Spinal cord (tissue), 9 donors: ENCODE measurements at regions not wholly inside any gene's neighbourhood (a gene's known extent, or its start where the extent isn't known, plus 50 kb on each side); places are given as distances from the start of the nearest gene placed in this dataset.
A peak's percentile ranks its signal among the peaks of the same experiment; 100 is the strongest.

Source experiments
- DNase-seq, 6 donors: peaks; one replicate each; pipeline versions ENCODE4 v3.0.0 to v3.0.0-alpha.2; 2013 to 2015; ENCODE audit warnings: low spot score in 6 of 6, low read depth in 4 of 6
- H3K27ac ChIP-seq: one replicate; pipeline ENCODE4 v1.5.1; 2013; ENCODE audit warnings: low read depth, low read length, control low read depth
- H3K27me3 ChIP-seq: one replicate; pipeline ENCODE4 v1.6.1; 2013; ENCODE audit warnings: low read length; ENCODE audit not compliant: control insufficient read depth, insufficient read depth
- H3K36me3 ChIP-seq: one replicate; pipeline ENCODE4 v1.6.1; 2013; ENCODE audit warnings: low read length; ENCODE audit not compliant: control insufficient read depth, insufficient read depth
- H3K4me1 ChIP-seq: one replicate; pipeline ENCODE4 v1.6.1; 2013; ENCODE audit warnings: low read length; ENCODE audit not compliant: control insufficient read depth, insufficient read depth
- H3K4me3 ChIP-seq: one replicate; pipeline ENCODE4 v1.5.1; 2013; ENCODE audit warnings: low read depth, low read length, control low read depth
- H3K9me3 ChIP-seq: one replicate; pipeline ENCODE4 v1.6.1; 2013; ENCODE audit warnings: low read length; ENCODE audit not compliant: control insufficient read depth, insufficient read depth
- WGBS: methylation state at CpG from one replicate; pipeline ENCODE4 v1.1.5; 2013; ENCODE audit warnings: missing lambda C conversion rate; ENCODE audit not compliant: insufficient coverage; 5-methylcytosine and 5-hydroxymethylcytosine counted together
- donor health status: healthy.

DNA sequence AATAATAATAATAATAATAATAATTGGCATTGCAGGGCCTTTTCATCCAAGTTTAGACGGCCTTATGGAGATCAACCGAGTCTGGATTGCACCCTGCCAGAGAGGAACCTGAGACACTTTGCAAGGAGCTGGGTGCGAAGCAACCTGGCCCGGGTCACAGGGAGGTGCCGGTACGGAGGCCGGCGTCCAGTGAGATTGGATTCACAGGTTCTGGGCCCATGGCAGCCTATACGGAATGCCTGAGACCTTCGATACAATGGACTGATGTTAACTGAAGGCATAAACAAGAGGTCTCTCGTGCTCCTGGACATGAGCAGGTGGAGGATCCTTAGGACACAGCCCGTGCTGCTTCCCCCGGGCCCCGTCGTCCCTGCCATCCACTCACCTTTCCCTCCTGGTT is 416.5 kb upstream of the SALL3 start:
- no peak overlapping the region for H3K27ac ChIP-seq
- no peaks in the 10 kb centered on the region for H3K27me3 ChIP-seq
- no peak for DNase-seq
- WGBS: 85% methylated on average over 8 of the region's 15 CpGs
- H3K4me1 ChIP-seq: peaks cover 35% of the 10 kb centered on the region
- H3K4me3 ChIP-seq: no peak overlapping the region
- H3K36me3 ChIP-seq: no peaks in the 10 kb centered on the region
- H3K9me3 ChIP-seq: no peaks in the 10 kb centered on the region

DNA sequence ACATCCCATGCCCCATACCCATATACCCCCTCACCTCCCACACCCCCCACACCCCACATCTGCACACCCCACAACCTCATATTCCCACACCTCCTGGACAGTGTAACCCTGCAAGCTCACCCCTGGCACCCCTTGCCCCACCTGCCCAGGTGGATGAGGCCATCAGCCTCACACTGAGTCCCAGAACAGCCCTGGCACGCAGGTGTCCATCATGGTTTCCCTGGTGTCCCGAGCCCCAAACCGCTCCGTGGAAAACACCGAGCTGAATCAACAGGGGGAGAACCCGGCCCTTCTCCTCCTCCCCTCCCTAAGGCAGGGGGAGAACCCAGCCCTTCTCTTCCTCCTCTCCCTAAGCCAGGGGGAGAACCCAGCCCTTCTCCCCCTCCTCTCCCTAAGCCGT is 415.6 kb upstream of the SALL3 start:
- Histone ChIP-seq H3K27ac (no peak overlapping the region), H3K36me3 (no peaks in the 10 kb centered on the region), H3K4me1 (peaks cover 35% of the 10 kb centered on the region), H3K4me3 (no peak overlapping the region), H3K27me3 (no peaks in the 10 kb centered on the region), H3K9me3 (no peaks in the 10 kb centered on the region)
- WGBS: 37% methylated on average over 6 of the region's 7 CpGs
- no peak for DNase-seq

DNA sequence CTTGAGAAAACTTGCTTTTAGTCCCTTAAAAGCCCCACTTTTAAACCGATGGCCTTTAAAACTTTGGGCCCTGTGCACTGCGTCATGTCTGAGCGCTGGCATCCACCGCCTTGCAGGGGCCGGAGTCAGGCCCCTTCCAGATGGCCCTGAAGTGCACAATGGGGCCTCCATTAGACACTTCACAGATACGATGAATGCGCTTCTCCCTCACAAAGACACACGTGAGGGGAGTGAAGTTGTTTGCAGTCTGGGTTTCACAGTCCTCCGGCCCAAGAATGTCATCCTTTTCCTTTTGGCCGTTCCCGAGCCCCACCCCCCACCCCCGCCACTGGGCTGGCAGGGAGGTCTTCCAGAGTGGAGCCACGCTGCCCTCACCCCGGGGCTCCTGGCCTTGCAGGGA is 415.1 kb upstream of the SALL3 start:
- no peak overlapping the region for H3K4me3 ChIP-seq
- peaks cover 35% of the 10 kb centered on the region for H3K4me1 ChIP-seq
- H3K27ac ChIP-seq: no peak overlapping the region
- peak in 3 of 6 donors; percentile 22 to 61 (median 50) for DNase-seq
- H3K27me3 ChIP-seq: no peaks in the 10 kb centered on the region
- H3K36me3 ChIP-seq: no peaks in the 10 kb centered on the region
- 43% methylated on average over 7 of the region's 14 CpGs for WGBS
- H3K9me3 ChIP-seq: no peaks in the 10 kb centered on the region

DNA sequence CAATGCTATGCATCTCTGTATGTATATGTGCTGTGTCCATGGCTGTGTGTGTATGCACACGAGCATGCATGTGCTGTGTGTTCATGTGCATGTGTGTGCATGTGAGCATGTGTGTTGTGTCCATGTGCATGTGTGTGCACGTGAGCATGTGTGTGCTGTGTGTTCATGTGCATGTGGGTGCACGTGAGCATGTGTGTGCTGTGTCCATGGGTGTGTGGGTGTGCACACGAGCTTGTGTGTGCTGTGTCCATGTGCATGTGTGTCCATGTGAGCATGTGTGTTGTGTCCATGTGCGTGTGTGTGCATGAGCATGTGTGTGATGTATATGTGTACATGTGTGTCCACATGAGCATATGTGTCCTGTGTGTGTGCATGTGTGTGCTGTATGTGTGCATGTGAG is 414.4 kb upstream of the SALL3 start:
- no peak for DNase-seq
- peaks cover 35% of the 10 kb centered on the region for H3K4me1 ChIP-seq
- H3K36me3 ChIP-seq: no peaks in the 10 kb centered on the region
- H3K27me3 ChIP-seq: no peaks in the 10 kb centered on the region
- no peak overlapping the region for H3K27ac ChIP-seq
- H3K4me3 ChIP-seq: no peak overlapping the region
- WGBS: 97% methylated on average over 5 of the region's 5 CpGs
- no peaks in the 10 kb centered on the region for H3K9me3 ChIP-seq

DNA sequence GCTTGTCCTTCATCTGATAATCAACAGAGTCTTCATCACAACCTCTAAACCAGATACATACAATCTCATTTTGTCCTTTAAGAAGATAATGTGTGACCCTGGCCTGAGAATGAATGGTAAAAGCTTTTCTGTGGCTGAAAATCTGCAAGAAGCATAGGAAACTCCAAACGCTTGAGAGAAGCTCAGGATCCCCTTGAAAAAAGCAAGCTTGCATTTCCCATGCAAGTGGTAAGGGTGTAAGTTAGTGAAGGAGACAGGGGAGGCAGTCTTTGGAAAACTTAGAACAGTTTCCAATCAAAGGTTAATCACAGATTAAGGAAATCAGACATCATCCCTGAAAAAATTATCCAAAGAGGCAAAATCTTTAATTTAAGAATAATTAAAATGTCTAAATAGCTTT is 413.6 kb upstream of the SALL3 start:
- Histone ChIP-seq H3K4me1 (peaks cover 33% of the 10 kb centered on the region), H3K27ac (no peak overlapping the region), H3K9me3 (no peaks in the 10 kb centered on the region), H3K4me3 (no peak overlapping the region), H3K27me3 (no peaks in the 10 kb centered on the region), H3K36me3 (no peaks in the 10 kb centered on the region)
- WGBS: no CpG with 5 or more reads among the region's 1 CpG
- DNase-seq: no peak

DNA sequence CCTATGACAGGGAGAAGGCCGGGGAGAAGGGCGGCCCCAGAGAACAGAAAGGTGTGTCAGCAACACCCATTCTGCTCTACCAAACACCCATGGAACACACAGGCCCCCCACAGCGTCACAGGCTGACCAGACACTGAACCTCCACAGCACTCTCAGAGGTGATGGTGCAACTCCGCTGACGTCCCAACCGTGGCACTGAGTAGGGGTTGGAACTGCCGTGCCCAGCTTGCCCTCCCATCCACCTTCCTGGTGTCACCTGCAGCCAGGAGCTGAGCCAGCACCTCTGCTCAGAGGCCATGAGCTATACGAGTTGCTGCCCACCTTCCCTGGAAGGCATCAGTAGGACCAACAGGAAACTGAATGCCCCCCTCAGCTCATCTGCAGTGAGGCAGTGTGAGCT is 412.9 kb upstream of the SALL3 start:
- DNase-seq: no peak
- no peaks in the 10 kb centered on the region for H3K27me3 ChIP-seq
- no peak overlapping the region for H3K4me3 ChIP-seq
- no peaks in the 10 kb centered on the region for H3K36me3 ChIP-seq
- peaks cover 27% of the 10 kb centered on the region for H3K4me1 ChIP-seq
- H3K9me3 ChIP-seq: no peaks in the 10 kb centered on the region
- H3K27ac ChIP-seq: no peak overlapping the region
- WGBS: 98% methylated on average over 6 of the region's 8 CpGs

DNA sequence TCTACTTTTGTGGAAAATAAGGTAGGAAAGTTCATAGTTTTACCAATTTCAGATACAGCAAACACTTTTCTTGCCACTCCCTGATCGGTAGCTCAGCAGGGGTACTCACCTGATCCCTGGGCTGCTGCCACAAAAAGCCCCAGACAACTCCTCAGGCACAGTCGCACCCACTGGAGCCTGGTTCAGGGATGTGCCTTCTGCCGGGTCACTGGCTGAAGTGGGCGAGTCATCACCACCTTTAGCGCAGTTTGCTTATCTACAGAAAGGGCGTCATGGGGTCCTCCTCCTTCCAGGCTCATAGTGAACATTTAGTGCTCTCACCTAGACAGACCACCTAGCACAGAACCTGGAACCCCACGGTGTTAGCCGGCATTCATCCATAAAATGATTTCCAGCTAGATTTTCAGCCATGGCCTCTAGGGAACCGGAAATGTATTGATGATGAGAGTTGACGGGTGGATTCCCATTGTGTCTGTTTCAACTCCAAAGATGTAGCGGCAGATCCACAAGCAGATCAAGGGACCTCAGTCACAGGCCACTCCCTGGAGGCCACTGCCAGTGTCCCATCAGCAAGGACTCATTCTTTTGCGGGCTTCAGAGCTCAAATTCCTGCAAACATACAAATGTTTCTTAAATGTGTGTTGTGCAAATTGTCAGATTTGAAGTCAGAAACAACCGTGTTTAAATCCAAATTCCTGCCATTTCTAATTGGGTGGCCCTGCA is 408.4 kb upstream of the SALL3 start:
- 97% methylated on average over 9 of the region's 13 CpGs for WGBS
- no peaks in the 10 kb centered on the region for H3K9me3 ChIP-seq
- H3K4me3 ChIP-seq: no peak overlapping the region
- no peak overlapping the region for H3K27ac ChIP-seq
- DNase-seq: no peak
- no peaks in the 10 kb centered on the region for H3K4me1 ChIP-seq
- H3K27me3 ChIP-seq: no peaks in the 10 kb centered on the region
- H3K36me3 ChIP-seq: no peaks in the 10 kb centered on the region

DNA sequence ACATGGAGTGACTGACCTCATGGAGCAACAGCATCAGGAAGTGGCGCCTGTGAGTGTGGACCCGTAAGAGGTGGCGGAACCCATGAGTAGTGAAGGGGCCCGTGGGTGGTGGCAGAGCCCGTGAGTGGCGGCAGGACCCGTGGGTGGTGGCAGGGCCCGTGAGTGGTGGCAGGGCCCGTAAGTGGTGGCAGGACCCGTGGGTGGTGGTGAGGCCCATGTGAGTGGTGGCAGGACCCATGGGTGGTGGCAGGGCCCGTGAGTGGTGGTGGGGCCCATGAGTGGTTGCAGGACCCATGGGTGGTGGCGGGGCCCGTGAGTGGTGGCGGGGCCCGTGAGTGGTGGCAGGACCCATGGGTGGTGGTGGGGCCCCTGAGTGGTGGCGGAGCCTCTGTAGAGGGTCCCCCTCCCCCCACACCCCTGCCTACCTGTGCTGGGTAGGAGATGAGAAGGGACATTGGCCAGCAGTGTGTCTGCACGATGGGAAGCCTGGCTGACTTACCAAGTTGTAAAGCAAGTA is 407.7 kb upstream of the SALL3 start:
- Histone ChIP-seq H3K4me1 (no peaks in the 10 kb centered on the region), H3K27me3 (no peaks in the 10 kb centered on the region), H3K4me3 (no peak overlapping the region), H3K27ac (no peak overlapping the region), H3K9me3 (no peaks in the 10 kb centered on the region), H3K36me3 (no peaks in the 10 kb centered on the region)
- WGBS: 93% methylated on average over 12 of the region's 17 CpGs
- DNase-seq: no peak

DNA sequence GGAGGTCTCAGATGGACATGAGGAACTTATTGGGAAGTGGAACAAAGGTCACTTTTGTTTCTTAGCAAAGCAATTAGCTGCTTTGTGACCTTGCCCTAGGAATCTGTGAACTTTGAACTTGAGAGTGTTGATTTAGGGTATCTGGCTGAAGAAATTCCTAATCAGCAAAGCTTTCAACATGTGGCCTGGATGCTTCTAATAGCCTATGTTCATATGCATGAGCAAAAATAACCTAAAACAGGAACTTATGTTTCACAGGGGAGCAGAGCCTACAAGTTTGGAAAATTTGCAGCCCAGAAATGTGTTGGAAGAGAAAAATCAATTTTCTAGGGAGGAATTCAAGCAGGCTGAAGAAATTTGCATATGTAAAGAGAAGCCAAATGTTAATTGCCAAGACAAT is 405.8 kb upstream of the SALL3 start:
- no peak overlapping the region for H3K4me3 ChIP-seq
- no peaks in the 10 kb centered on the region for H3K36me3 ChIP-seq
- DNase-seq: no peak
- H3K4me1 ChIP-seq: no peaks in the 10 kb centered on the region
- H3K27me3 ChIP-seq: no peaks in the 10 kb centered on the region
- no peak overlapping the region for H3K27ac ChIP-seq
- H3K9me3 ChIP-seq: peaks cover 2% of the 10 kb centered on the region

DNA sequence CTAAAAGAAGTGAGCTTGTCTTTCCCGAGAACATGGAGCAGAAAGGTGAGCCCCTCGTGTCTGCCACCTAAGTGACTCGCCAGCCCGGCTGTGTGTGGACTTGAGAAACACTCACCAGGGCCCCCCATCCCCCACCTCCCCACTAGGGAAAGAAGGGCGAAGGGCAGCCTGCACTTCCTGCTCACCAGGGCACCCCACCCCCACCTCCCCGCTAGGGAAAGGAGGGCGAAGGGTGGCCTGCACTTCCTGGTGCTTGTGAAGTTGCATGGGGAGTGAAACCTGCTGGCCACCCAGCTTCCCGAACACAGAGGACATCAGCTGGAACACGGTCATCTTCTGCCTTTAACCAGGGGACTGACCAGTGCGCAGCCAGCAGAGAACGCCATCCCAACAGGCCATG is 402.7 kb upstream of the SALL3 start:
- 94% methylated on average over 8 of the region's 11 CpGs for WGBS
- H3K4me3 ChIP-seq: no peak overlapping the region
- DNase-seq: no peak
- H3K9me3 ChIP-seq: peaks cover 2% of the 10 kb centered on the region
- H3K36me3 ChIP-seq: no peaks in the 10 kb centered on the region
- no peak overlapping the region for H3K27ac ChIP-seq
- H3K27me3 ChIP-seq: no peaks in the 10 kb centered on the region
- no peaks in the 10 kb centered on the region for H3K4me1 ChIP-seq
